K562 (cell line): ENCODE measurements at regions not wholly inside any gene's neighbourhood (a gene's known extent, or its start where the extent isn't known, plus 50 kb on each side); places are given as distances from the start of the nearest gene placed in this dataset.

Source experiments
- CTCF ChIP-seq, 3 experiments: IDR thresholded peaks in 2 of 3; conservative IDR thresholded peaks in 1 of 3; 2 replicates each; pipeline ENCODE4 v1.5.1; 2011 to 2012; ENCODE audit warnings: low read length in 3 of 3, mild to moderate bottlenecking in 3 of 3, control low read depth in 2 of 3, improper control_type of control experiment in 1 of 3, inconsistent platforms in 1 of 3, low read depth in 1 of 3, mixed read lengths in 1 of 3, moderate library complexity in 1 of 3; ENCODE audit not compliant: insufficient read depth in 2 of 3
- EP300 ChIP-seq: IDR thresholded peaks from 2 replicates; pipeline ENCODE4 v1.6.1; 2012; ENCODE audit warnings: low read length, improper control_type of control experiment
- EZH2 ChIP-seq: IDR thresholded peaks from 2 replicates; pipeline ENCODE4 v1.6.1; 2012; ENCODE audit warnings: low read depth, mild to moderate bottlenecking, inconsistent platforms, low read length, borderline replicate concordance
- GATA2 ChIP-seq: sonication (generic); formaldehyde crosslinking; IDR thresholded peaks from 2 replicates; pipeline ENCODE4 v1.4.0; 2020; ENCODE audit warnings: mild to moderate bottlenecking, missing genetic modification reagents
- HLTF ChIP-seq: fragments of 450-650 bp; IDR thresholded peaks from 2 replicates; pipeline ENCODE4 v1.6.1; 2016
- KLF16 ChIP-seq: IDR thresholded peaks from 2 replicates; pipeline ENCODE4 v1.6.1; 2016; ENCODE audit warnings: antibody characterized with exemption
- NCOR1 ChIP-seq: fragments of 450-650 bp; IDR thresholded peaks from 2 replicates; pipeline ENCODE4 v1.6.1; 2016; ENCODE audit warnings: mild to moderate bottlenecking, moderate library complexity
- NFYB ChIP-seq: IDR thresholded peaks from 2 replicates; pipeline ENCODE4 v1.6.1; 2011; ENCODE audit warnings: mild to moderate bottlenecking, moderate library complexity; ENCODE audit not compliant: insufficient read length; ENCODE audit errors: extremely low read depth

GRCh38 chr2:146207417-146207816, 1637.4 kb upstream of the ACVR2A start:
- no peak for TF ChIP-seq HLTF
- no peak for TF ChIP-seq NFYB
- TF ChIP-seq GATA2 (CRISPR knock-in tag) = no peak
- no peak for TF ChIP-seq EZH2
- no peak for TF ChIP-seq CTCF (IDR thresholded peaks at IDR 0.05 in 2 of 3, conservative IDR thresholded peaks at IDR 0.05 in 1 of 3; ENCODE audit: insufficient read depth in 2 of 3, low read depth in 1 of 3, low read length in 3 of 3)
- TF ChIP-seq NCOR1 = no peak
- no peak for TF ChIP-seq KLF16
- TF ChIP-seq EP300 = no peak
